GM21447 (cell line): ENCODE measurements at regions not wholly inside any gene's neighbourhood (a gene's known extent, or its start where the extent isn't known, plus 50 kb on each side); places are given as distances from the start of the nearest gene placed in this dataset.

ENCODE experiments used
- ATAC-seq: cut with Tn5 transposase; IDR thresholded peaks from one replicate; pipeline ENCODE4 v1.9.1; 2021; ENCODE audit not compliant: unreplicated experiment

DNA sequence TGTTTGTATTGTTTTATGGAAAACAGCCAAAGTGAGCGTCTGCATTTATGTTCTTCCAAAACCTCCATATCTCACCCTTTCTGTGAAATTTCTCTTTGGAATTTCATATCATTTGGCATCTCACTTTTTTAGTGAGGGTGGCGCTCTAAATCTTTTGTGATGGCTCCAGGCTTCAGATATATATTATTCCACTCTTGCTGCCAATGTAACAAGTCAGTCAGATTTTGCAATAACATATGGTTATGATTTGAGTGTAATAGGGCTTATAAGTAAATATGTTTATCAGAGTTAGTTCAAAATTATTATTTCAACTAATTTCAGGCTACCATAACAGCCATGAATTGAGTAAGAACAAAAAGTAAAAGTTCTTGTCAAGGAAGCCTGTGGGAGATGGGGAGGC, 314.7 kb downstream of the PDGFC start:
- no peak for ATAC-seq

DNA sequence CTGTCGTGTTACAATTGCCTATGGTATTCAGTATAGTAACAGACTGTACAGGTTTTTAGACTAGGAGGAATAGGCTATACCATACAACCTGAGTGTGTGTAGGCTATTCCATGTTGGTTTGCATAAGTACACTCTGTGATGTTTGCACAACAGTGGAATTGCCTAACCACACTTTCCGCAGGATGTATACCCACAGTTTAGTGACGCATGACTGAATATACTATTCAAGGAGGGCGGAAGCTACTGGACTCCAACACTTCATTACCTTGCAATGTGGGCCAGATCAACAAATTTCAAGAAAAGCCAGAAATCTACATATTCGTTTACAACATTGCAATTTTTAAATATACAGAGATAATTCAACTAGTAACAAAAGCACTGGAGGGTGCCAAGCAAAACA, 317.2 kb downstream of the PDGFC start:
- no peak for ATAC-seq

DNA sequence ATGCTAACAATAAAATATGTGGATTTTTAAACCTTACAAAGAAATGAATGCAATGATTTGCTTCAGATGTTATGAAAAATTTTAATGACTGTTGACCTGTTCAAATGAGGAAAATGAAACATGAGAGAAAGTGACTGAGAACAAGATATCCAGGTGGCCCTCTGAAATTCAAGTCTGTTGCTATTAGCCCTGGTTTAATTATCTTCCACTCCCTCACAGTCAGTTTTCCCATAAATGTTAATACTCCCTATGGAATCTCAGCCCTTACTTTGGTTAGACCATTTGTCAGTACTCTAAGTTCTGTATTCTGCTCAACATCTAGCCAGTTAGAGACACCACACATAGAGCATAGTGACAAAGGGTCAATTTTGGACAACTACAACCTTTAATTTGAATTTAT, 327.8 kb downstream of the PDGFC start:
- ATAC-seq, result no peak

DNA sequence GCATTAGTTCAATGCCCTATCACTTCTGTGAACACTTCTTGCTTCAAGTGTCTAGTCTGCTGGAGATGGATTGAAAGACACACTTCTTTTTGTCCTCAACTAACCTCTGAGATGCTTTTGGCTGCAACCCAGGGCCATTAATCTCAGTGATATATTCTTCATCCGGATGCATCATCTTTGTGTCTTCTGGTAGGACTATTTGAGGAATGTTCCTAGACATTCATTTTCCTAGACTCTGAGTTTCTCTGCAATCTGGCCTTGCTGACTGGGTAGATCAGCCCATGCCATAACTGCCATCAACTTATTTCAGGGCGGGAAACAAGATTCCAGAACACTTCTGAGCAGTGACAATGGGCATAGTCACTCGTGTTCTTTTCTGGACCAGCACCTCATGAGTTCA, 329.4 kb downstream of the PDGFC start:
- no peak for ATAC-seq

DNA sequence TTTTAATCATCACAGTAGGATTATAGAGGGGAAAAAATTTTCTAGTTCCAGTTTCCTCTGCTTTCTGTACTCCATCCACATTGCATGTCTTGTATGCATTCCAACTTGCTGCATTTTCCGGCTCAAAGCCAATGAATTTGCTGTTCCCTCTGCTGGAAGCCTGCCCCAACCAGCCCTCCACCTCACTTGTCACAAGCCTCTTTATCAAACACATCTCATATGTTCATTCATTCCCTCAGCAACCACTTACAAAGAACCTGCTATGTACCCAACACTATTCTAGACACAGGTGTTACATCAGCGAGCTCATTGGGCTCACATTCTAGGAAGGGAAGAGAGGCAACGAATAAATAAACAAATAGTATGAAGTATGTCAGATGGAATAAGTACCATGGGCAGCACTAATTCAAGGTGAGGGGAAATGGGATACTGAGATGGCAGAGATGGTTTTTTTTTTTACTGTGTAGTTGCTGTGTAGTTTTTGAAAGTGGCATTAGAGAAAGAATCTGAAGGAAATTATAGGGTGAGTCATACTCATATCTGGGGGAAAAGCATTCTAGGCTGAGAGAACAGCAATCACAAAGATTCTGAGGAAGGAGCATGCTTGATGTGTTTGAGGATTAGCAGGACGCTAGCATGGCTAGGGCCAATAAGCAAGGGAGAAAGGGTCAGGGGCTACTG, 332.5 kb downstream of the PDGFC start:
- no peak for ATAC-seq

DNA sequence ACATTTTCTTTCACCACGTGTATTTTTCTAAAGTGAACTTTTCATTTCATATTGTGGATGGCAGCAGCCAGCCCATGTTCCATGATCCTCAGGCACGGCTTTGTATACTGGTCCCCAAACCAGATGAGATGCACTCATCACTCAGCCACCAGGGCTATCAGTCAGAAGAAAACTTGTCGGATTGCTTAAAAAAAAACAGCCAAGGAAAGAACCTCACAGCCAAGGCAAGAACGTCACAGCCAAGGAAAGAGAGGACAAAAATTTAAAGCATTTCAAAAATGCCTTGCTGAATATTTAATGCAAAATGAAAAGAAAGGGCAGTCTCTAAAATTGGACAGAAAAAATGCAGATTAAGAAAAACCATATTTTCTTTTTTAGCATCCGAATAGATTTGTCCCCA, 333.3 kb downstream of the PDGFC start:
- no peak for ATAC-seq

DNA sequence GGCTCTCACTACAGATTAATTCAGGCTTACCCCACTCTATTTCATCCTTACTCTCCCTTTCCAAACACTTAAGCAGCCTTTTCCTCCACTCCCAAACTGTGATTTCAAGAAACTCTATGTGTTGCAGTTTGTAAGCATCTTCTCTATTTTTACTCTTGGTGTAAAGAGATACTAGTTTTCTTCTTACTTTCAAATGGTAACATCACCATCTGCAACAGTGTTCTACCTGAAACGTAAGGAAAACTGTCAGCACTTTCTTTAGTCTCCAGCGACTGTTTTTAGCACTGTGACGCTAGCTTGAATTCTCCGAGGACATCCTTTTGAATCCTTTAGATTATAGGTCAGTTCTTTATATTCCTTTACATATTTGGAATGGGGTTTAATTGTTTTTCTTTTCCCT, 335.2 kb downstream of the PDGFC start:
- ATAC-seq, result no peak

DNA sequence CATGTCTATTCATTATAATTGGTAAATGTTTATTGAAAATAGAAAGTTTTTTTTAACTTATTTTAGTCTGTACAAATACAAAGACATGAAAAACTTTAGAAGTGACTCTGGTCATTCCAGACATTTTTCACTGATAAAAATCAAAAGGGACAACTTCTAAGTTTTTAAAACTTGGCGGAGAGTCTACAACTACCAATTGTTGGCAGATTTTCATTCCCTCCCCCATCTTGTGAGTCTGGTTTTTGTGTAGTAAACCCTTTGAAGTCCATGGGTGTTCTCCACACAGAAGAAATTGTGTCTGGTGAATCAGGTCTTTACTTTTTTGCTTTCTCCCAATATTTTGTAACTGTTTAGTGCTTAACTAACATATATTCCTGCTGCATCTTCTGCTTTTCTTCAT, 336.5 kb downstream of the PDGFC start:
- no peak for ATAC-seq

DNA sequence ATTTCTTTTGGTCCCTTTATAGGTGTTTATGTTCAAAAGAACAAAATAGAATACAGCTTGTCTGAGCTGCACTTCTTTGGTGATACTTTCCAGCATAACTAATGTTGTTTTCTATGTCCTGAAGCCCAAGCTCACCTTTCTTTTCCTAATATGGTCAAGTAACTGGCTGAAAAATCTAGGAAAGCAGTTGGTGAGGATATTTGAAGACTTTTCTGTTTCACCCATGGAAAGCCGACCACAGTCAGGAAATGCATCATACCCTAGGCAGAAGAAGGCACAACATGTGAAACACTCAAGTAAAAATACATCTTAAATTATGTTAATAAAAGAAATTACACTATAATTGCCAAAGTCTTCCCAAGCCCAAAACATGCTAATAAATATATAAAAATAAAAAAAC, 337.0 kb downstream of the PDGFC start:
- ATAC-seq, result no peak

DNA sequence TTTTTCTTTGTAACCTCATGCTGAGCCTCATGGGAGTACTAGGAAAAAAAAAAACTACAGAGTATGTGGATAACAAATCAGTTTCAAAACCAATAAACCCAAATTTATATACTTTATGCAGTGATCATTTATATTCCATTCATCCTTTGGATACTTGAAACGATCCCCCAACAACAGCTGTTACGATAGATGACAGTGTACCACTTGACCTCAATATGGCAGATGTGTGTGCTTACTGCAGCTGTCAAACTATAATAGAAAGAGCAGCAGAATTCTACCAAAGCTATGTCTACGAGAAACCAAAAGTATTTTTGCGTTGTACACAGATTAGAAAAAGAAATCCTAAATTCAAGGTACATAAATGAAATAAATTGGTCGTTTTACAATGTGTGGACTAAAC, 337.8 kb downstream of the PDGFC start:
- no peak for ATAC-seq

DNA sequence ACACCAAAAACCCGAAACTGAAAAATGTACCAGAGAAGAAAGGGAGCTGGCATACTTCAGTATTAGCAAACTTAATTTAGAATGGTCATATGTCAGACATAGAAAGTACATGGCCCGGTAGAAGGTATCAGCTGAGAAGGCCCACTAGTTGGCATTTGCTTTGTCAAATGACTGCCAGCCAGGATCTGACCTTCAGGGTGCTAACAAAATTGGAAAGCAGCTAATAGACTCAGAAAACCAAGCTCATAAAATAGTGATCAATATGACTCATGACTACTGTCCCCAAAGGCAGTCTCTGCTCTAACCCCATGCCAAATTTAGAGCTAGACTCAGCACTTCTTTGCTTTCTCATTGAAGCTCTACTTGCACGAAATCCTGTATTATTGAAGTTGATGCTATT, 342.7 kb downstream of the PDGFC start:
- ATAC-seq, result no peak

DNA sequence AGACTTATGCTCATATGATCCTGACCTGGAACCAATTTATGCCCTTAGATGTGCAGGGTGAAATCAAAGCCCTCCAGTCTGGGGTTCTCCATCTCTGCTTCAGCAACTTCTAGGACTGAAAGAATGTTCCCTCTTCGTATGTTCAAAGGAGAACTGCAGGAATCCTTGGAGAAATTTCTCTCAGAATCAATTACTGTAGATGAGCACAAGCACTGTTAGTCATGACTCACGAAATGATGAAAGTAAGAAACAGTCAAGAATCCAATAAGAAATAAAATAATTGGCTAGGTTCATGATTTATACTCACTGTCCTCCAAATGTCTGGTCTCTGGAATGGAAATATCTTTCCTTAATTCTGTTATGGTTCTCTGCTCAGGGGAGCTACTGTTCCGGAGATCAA, 348.2 kb downstream of the PDGFC start:
- ATAC-seq, result no peak

DNA sequence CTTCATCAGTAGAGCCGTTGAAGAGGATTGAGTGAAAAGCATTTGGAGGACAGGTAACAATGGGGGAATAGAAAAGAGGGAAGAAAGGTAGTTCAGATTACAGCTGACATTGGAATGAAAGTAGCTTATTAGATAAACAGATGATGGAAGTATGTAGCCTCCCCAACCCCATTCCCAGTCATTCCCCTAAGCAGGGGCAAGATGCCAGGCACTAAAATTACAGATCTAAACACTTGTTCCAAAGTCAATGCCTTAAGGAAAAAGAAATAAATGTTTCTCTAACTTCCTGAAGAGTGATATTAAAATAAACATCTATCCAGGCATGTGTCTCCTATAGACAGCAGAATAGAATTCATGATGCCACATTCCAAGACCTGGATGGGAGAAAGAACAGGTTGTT, 350.8 kb downstream of the PDGFC start:
- no peak for ATAC-seq

DNA sequence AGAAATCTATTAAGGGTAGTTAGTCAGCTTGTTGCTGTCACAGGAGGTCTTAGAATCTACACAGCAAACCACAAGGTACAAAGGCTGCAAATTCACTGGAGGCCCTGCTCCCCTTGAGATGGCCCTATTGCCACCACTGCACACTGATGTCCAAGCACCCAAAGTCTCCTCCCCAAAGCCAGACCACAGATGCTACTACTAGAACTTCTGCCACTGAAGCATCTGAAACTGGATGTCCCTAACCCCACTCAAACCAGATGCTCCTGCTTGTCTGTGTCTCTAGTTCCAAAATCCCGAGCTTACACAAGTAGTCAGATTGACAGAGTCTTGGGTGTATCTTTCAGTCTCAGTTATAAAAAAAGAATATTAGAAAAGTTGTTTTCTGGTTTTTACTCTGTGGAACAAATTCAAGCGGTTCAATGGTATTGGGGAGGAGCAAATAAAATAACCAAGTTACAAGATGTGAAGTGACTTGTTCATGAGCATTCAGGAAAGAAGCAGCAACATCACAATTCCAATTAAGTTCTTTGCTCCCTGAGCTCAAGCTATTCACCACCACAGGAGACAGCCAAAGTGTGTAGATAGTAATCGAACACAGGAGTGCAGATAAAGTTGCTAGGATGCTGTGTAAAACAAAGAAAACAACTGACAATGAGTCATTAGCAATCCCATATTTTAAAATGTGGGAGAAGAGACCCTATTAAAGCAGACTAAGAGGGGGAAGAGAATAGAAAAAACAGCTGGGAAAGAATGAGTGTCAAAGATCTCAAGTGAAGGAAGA, 352.3 kb downstream of the PDGFC start:
- ATAC-seq, result no peak

DNA sequence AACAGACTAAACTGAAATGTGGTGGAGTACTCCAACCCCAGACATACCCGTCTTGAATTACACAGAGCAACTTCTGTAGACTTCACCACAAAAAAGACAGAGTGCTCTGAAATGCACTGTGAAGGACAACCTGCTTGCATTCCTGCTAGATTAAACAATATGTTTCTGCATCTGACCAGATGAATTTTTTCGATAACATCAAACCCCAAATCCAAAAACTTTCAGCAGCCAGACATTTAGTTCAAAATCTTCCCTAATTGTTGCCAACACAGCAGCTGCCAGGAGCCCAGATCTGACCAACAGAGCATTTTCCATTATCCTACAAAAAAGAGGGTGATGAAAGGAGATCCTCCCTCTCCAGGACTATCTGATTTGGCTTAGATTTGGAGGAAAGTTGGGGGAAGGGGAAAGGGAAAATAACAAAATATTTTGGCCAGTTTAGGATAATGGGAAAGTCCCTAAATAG, 356.5 kb downstream of the PDGFC start:
- ATAC-seq, result no peak

DNA sequence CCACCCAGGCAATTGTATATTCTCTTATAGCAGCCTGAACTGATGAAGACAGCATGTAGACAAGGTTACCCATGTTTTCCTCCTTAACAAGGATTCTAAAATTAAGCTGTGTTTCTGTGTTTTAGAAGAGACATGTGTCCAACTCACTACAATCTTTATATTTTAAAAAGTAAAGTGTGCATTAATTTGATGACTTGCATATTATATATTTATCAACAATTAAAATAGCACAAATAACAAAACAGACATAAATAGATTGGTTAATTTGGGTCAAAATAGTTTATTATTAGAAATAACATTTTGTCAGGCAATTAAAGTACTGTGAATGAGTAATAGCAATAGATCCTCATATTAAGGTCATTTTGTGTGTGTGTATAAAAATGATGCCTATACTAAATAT, 357.1 kb downstream of the PDGFC start:
- no peak for ATAC-seq

DNA sequence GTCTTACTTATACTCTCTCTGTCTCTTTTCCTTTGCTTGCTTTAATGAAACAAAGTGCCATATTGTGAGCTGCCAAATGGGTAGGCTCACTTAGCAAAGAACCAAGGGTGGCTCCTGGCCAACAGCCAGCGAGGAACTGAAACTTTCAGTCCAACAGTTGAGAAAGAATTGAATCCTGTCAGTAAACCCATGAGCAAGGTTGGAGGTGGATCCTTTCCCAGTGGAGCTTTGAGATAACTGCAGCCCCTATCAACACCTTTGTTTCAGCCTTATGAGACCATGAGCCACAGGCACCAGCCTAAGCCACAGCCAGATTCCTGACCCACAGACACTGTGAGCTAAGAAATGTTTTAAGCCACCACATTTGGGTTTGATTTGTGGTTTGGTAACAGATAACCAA, 362.2 kb downstream of the PDGFC start:
- no peak for ATAC-seq

DNA sequence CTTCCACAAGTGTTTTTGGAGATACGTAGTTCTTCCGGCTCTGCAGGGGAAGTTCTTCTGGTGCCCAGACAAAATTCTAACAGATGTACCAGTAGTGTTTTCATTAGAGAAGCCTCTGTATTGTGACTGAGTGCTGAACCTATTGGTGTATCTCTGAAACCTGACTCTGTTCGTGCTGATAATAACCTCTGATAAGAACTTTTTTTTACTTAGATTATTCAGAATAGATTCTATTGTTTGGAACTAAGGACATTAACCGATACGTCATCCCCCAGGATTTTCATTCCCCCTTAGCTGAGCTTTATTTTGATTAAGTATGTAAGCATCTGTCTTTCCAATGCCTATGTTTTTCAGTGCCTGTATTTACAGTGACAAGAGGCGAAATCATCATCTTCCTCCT, 362.9 kb downstream of the PDGFC start:
- no peak for ATAC-seq

DNA sequence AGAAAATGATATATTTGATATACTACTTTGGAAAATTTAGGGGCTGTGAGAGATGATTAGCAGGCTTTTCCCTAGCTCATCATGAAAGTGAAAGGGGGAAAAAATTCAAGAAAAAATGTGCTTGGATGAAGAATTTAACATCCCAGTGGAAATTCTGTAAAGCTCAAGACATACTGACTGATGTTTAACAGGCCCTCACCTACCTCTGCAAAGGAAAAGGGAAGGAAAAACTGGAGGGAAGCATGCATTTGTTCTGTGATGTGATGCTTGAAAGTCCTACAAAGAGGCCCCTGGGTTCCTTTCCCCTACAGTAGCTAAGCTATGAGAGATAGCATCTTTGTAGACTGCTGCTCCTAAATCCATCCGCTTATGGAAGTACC, 364.1 kb downstream of the PDGFC start:
- ATAC-seq, result no peak

DNA sequence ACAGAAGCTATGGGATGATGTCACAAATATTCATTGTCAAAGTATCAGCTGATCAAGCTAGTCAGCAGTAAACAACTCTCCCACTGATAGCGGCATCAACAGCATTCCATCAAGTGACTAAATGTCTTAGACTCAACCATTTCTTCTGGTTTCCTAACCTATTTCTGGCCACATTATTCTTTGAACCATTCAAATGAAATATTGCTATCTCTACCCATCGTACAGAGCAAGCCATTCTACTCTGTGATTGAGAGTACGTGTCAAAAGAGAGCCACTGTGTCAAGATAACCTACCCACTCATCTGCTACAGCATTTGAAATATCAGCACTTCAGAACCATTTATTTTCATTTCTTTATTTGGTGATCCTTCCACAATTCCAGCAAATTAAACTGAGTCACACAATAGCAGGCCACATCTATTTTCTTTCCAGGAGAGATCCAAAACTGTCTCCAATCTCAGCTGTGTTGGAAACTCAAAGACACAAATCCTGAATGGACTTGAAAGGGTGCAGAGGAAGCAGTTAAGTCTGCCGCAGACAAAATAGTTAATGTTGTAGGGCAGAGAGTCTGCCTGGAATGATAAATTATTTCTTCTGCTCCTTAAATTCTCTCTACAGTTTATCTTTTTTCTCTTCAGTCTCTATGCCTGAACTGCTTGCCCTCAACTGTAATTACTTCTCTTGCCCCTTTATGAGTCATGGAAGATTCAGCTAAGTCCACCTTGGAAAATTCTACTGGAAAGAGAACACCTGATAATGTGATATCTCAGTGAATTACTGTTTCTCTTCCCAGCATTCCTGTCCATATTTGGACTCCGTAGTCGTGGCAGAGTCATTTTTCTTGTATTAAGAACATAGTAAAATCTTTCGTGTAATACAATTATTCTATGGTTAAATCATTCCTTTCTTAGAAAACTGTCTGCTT, 364.8 kb downstream of the PDGFC start:
- ATAC-seq, result no peak

DNA sequence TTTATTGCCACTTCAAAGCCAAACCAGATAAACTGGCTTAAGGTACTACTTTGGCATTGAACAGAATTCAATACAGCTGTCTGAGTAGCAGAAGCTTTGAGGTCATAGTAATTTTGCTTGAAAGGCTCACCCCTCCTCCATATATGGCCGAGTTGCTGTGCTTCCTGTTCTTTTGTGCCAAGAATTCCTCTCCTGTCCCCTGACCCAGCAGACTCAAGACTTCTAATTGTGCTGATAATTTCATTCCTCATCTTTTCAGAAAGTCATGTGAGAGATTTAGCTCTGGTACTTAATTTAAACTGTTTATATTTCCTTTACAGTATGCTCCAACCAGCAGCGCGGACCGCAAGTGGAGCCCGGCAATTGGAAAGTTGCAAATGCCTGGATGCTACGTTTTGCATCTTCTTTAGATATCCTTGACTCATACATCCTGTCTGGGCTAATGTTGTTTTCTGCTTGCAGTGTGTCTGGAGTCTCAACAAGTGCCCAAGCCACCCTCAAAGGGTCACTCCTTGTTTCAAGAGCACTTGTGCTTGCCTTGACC, 373.4 kb downstream of the PDGFC start:
- no peak for ATAC-seq
